ENCODE measurements at regions not wholly inside any gene's neighbourhood (a gene's known extent, or its start where the extent isn't known, plus 50 kb on each side); places are given as distances from the start of the nearest gene placed in this dataset.

DNA sequence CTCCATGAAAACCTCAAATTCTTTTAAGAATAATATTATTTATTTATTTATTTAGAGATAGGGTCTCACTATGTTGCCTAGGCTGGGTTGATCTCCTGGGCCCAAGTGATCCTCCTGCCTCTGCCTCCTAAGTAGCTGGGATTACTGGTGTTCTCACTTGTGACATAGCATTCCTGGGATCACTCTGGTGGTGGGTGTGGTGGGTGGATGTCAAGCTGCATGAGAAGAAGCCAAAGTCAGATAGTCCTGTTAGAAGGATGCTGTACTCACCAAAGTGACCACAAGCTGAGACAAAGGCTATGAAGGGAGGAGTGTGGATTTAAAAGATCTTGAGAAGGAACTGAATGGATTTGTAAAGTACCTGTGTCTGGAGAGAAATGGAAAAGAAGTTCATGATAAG lies 87.9 kb upstream of the SPON1 start:
- DNase-seq = no peak

DNA sequence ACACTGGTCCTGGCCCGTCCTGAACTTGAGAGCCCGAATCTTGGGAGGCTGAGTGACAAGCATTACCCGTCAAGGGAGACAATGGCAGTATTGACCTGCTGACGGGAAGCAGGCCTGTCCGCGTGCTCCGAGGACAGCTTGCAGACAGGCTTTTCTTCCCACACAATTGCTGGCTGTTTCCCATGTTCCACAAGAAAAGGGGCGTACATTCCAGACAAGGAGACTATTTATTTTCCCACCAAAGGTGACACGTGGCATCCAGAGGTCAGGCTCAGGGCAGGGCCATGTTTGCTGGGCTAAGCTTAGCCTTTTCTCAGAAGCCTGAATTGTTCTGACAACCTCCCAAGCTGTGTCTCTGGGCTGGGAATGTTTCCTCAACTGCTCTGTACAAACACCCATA lies 86.9 kb upstream of the SPON1 start:
- DNase-seq = no peak

DNA sequence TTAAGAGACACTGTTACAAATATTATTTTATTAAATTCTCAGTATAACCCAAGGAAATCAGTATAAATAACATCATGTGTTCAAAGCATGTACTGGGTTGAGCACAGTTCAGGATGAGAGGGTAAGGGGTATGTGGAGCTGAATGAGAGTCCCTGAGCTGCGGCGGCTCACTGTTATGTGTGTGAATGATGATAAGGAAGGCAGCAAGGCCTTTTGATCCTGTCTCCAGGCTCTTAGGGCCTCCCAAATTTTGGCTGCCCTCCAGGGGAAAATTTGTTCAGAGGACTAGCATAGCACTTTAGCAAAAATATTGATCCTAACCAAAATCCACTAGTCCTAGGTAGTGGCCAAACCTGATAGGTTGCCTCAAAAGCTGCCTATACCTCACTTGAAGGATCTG lies 86.1 kb upstream of the SPON1 start:
- DNase-seq = no peak

DNA sequence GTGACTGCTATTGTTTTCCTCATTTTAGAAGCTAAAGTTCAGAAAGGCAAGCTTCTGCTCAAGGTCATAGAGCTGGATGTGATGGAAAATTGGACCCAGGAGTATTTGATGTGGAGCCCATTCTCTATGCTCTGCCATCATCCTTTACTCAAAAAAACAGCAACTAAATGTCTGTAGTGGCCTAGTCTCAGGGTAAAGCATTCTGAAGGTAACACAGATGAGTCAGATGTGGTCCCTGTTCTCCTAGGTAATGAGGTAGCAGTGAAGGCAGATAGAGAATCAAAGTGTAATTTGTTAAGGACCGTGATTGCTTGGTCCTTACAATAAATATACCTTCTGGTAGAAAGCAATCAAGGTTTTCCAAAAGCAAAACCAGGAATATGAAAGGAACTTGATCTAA lies 84.4 kb upstream of the SPON1 start:
- DNase-seq = no peak

DNA sequence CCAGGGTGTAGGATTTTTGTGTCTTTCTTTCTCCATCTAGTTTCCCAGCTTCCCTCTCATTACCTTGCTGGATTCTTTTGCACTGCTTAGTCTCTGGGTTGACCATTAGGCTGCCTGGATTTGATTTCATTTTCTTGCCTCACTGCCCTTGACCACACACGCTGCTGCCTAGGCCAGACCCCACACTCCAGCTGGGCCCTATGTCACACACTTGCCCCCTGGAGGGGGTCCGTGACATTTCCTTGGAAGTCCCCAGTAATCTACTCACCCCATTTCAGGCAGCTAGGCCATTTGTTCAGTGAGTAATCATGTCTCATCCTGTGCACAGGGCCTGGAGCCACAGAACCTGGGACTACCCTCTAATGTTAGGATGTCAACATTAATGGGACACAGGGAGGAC lies 81.9 kb upstream of the SPON1 start:
- DNase-seq = no peak

DNA sequence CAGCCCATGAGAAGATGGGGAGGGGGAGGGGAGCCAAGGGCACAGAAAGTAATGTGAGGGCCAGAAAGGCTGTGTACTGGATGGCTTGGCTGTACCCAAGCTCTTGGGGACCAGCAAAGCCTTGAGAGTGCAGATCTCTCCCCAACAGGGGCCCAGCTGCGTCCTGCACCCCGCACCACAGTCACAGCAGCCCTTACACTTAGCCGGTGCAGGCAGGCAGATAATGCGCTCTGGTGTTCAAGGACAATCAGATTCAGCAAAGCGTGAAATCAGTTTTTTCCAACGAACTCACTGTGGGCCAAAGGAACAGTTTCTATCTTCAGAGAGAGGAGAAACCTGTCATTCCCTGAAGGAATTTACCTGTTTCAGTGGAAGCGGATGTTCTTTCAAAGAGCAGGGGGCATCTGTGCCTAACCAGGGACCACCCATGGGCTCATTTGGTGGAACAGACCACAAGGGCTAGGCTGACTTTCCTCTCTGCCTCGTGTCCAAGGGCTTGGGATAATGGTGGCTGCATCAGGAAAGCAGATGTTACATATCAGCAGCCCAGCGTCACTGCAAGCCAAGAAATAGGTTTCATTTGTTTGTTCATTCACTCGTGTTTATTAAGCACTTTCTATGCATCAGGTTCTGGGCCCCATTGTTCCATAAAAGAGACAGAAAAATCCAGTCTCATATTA lies 81.2 kb upstream of the SPON1 start:
- no peak for DNase-seq

DNA sequence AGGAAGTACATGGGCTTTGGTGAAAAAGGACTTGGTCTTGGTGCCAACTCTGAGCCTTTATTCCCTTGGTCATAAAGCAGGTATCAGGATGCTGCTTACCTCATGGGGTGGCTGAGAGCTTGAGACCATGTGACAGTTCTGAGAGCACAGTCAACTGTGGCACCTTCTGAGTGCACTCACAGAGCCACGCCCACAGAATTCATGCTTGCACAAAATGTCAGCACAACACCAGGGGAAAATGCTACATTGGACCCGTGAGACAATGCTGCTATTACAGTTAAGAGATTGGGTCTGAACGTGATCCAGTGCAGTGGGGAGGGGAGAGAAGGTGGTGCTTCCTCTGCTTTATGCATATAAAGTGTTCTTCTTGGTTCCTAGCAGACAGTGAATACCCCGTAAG lies 79.5 kb upstream of the SPON1 start:
- no peak for DNase-seq

DNA sequence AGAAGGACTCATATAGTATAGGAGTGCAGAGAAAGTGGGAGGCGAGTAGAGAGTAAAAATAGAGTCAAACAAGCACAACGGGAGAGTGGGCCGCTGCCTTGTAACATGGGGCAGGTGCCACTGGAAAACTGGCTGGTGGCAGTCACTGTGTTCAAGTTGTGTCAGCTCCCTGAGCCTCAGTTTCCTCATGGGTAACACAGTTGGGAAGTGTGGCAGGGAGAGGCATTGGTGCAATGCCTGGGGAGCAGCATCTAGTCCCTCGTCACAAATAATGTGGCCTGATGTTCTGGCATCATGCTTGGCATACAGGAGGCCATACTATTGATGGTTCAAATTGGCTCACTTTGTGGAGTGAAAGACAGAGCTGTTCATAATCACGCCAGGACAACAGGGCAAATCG lies 78.9 kb upstream of the SPON1 start:
- no peak for DNase-seq

DNA sequence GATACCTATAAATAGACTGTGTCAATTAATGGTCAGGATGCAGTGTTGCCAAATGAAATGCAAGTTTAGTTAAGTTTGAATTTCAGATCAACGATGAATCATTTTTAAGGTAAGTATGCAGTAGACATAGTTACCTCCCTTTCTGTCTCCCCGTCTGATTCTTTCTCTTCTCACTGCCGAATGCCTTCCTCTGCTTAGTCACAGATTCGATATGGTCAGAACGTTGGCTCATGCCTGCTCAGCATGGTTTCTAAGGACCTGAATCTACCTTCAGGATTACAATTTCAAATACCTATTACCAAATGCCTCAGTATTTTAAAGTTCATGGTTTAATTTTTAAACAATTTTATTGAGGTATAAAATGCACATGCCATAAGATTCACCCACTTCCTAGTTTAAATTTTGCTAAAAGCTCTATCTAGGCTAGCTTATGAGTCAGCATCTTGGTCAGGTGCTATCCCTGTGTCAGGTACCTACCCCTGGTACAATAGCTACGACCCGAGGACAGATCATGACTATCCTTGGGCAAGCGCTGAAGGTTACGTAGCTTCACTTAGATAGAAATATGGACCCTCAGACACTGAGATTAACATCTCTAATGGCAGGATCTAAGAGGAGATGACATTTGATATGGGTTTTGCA lies 78.2 kb upstream of the SPON1 start:
- no peak for DNase-seq

DNA sequence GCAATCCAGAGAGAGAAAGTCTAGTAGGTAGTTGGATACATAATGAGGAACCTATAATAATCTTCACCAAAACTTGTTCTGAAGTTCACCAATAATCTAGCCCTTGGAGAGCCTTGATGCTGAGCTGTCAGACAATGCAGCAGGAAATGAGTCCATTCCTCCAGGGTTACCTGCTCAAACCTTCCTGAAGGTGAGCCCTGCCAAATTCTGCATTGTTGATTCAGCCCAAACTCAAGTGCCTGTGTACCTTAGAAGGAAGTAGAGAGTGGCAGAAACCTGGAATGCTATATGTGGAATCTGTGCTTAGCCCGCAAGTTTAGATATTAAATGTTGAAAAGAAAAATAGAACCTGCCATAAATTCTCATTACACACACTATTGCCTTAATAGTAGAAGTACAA lies 77.4 kb upstream of the SPON1 start:
- DNase-seq = no peak

DNA sequence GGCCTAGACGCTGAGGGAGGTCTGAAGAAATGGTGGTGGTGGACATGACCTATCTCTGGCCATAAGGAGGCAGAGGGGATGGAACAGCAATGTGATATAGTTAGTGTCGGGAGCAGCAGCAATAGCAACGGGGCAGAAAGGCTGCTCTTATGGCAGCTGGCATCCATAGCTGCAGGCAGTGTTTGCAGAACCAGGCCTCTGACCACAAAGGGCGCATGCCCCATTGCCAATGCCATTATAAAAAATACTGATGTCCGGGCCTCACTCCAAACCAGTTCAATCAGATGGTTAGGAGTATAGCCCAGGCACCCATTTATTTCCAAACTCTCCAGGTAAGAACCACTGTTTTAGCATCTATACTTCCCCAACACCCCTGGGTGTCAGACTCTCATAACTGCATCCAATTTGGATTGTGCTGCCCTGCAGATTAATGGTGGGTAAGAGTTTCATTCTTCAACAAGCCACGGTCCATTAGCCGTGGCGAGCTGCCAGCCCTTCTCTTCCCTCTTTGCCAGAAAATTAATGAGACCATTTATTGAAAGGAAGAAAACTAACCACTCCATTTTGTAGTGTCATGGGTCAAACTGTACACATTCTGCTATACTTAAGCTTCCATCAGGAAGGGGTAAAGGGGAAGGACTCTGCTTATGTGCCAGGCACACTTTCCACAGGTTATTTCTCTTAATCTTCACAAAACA lies 72.8 kb upstream of the SPON1 start:
- DNase-seq = no peak

DNA sequence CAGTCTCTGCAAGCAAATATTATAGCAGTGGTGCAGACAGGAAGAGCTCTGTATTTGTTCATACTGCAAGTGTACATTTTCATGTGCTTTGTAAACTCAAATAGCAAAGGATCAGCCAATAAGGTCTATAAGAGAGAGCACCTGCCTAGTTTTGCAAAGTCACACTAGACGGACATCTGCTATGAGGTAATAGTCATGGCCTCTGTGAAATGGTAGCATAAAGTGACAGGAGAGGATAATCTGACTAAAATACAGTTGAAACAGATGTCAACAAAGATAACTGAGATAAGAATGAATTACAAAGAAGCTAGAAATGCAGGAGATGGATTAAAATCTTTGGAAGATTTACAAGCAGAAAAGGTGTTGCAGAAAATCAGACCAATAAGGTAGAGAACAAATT lies 70.6 kb upstream of the SPON1 start:
- no peak for DNase-seq

DNA sequence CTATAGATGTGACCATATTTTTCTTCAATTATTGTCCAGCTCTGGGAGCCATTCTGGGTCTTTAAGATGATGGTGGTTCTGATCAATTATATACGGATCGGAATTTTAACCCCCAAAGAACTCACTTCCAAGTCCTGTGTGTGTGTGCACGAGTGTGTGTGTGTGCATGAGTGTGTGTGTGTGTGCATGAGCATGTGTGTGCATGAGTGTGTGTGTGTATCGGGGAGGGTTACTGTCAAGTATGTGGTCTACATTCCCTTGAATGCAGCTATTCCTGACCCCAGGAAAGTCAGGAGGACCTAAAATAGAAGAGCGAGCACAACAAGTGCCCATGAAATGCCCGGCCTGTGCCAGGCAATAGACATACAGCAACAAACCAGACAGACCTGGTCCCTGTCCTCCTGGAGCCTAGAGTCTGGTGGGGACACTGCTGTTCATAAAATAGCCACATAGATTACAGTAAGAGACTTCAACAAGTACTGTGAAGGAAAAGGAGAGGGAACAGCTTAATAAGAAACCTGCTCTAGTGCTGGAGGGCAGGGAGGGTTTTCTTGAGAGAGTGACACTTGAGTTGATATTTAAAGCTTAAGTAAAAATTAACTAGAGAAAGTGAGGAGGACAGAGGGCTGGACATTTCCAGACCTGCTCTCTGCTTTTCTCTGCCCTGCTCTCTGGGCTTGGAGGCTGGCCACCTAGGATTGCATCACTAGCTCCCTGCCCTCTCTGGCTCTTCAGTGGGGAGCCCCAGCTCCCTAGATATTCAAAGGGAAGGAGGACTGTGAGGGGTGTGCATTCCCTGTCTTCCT lies 66.1 kb upstream of the SPON1 start:
- no peak for DNase-seq

DNA sequence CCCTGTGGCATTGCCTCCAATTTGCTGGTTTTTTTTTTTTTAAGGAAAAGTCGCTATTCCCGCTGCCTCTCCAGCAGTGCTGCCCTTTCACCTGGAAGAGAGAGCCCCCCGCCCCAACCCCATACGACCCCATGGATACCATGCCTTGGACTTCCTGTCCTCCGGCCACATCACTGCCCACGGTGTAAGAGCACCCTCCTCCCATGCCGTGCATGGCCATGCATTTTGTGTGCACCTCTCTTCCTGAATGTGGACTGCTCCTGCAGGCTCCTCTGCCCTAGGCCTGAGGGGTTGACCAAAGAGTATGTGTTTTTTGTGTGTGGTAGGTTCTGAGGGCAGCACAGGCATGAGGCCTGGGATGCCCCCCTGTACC lies 65.6 kb upstream of the SPON1 start:
- DNase-seq = no peak

DNA sequence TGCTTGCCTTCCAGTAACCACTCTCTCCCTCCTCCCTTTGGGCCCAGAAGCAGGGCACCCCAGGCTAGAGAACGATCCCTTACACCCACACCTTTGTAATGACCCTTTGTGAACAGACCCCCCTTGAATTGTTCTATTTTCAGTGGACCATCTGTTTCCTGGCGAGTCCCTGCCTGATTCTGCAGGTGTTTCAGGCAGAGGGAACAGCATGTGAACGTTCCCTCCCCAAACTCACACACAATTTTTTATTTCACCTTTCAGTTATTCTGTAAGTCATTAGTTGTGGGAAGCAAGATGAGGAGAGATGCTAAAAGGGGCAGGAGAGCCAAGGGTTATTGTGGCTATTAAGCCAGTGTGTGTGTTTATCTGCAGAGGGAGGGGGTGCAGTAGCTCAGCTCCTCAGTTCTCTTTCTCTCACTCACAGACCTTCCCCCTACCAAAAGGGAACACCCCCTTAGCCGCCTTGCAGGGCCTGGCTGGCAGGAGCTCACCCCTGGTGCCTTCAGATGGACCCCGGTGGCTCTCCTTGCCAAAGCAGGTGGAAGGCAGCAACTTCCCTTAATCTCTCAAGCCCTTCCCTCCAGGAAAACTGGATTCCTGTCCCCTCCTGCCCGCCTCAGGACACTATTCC lies 64.8 kb upstream of the SPON1 start:
- DNase-seq = no peak

DNA sequence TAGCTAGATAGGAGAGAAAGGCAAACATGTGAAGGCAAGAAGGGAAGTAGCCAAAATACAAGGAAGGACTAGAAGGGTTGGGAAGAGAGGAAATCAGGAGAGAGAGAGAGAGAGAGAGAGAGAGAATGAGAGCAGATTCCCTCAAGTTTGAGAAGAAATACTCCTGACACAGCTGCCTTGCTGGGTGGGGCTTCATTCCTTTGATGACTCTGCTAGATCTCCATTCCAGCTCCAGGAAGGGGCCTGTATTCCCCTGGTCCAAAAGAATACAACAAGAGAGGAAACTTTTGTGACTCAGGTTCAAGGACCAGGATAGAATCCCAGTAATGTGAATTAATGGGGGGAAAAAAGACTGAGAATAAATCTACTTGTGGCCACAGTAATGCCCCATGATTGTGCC lies 62.9 kb upstream of the SPON1 start:
- no peak for DNase-seq

DNA sequence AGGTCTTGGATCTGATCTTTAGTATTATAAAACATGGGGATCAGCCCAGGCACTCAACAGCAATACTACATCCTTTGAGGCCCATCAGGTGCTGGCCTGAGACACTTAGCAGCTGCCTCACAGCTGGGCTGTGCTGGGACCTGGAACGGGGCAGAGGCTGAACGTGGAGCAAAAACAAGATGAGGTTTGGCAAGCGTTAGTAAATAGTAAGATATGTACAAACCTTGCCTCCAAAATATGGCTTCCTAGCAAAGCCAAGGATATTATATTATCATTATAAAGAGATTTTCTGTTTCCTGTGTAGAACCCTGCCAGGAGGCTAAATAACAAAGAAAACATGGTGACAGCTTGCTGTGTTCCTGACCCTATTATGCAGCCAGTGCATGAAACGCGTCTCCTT lies 60.0 kb upstream of the SPON1 start:
- no peak for DNase-seq

DNA sequence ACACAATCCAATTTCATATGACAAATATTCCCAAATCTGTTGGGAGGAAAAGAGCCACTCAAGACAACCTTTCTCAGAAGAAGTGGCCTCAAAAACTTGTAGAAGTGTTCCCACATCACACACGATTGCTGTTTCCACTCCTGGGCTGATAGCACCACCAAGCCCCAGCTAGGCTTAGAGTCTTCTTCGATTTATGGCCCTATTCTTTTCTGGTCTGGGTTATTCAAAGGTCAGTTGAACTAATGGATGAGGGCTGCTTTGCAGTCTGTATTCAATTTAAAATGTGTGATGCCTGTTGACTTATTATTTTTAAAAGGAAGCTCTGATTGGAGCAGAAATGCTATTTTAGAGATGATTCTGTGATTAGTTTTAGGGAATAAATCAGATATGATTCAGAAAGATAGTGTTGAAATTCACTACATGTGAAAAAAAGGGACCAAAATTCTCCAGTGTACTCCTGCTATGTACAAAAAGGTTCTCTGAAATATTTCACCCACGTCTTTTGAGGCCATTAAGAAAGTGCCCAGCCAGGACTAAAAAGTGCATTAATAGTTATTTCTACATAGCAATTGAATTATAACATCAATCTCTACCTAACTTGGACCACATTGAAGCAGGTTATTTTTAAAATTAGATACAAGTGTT lies 57.3 kb upstream of the SPON1 start:
- no peak for DNase-seq

DNA sequence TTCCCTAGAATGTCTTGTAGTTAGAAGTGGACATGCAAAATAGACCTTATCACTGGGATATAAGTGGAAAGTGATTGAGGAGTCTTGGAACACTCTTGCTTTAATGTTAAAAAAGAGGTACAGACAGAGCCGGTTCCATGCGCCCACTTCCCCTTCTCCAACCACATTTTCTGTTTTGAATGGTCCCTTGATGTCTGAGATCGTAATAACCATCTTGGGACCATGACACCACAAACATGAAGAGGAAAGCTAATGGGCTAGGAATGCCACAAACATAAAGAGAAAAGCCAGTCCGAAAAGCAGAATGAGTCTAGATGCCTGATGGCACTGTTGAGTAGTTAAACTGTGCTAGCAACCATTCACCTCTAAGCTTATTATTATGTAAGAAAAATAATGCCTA lies 54.8 kb upstream of the SPON1 start:
- no peak for DNase-seq

DNA sequence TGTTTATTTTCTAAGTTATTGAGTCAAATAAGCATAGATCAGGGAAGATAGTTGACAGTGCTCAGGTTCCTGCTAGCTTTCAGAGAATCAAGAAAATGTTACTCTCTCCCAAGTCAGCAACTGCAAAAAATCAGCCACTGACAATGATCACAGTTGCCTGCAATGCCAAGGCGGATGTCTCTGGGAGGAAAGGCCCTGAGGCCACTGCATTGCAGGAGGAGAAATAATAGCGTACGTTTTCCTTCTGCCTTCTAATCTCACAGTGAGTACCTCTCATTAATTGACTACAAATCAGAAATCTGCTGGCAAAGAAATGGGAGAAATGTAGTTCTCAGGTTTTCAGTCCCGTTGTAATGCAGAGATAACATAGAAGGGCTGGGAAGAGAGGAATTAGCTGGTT lies 54.0 kb upstream of the SPON1 start:
- DNase-seq = no peak

Measured in activated CD4-positive, alpha-beta T cell treated with anti-CD3 and anti-CD28 coated beads, Interleukin-2, amount 50 U/mL, for 1 hour (primary cell).